Right lobe of liver (tissue), 6 donors: ENCODE measurements at regions not wholly inside any gene's neighbourhood (a gene's known extent, or its start where the extent isn't known, plus 50 kb on each side); places are given as distances from the start of the nearest gene placed in this dataset.
"Not testable (repeated sequence)": the region's sequence is repeated elsewhere in the genome, so short reads cannot be mapped to it uniquely, and the experiment has no call there.

Experiments
- ATAC-seq, 4 donors: fragments of 200-7000 bp; cut with Tn5 transposase; one replicate each; pipeline ENCODE4 v1.9.1; 2020; ENCODE audit warnings: mild to moderate bottlenecking in 4 of 4, moderate library complexity in 4 of 4
- DNase-seq, 3 donors: peaks; one replicate each; pipeline ENCODE4 v3.0.0-alpha.2; 2020
- H3K27ac ChIP-seq, 3 donors: fragments of 200-600 bp; one replicate each; pipeline ENCODE4 v1.8.0; 2022
- H3K27me3 ChIP-seq, 2 donors: fragments of 200-600 bp; one replicate each; pipeline ENCODE4 v1.8.0; 2022
- H3K36me3 ChIP-seq, 4 donors: fragments of 200-600 bp; sonication (generic) in 1 of 4; one replicate each; pipeline versions ENCODE4 v1.5.1 to v1.8.0; 2017 to 2022; ENCODE audit warnings: control low read depth in 1 of 4
- H3K4me1 ChIP-seq, 4 donors: fragments of 200-600 bp; sonication (generic) in 1 of 4; one replicate each; pipeline versions ENCODE4 v1.5.1 to v1.8.0; 2017 to 2022; ENCODE audit warnings: control low read depth in 1 of 4
- H3K4me3 ChIP-seq, 3 donors: fragments of 200-600 bp; one replicate each; pipeline ENCODE4 v1.8.0; 2022
- H3K9me3 ChIP-seq, 4 donors: fragments of 200-600 bp; sonication (generic) in 1 of 4; one replicate each; pipeline versions ENCODE4 v1.5.1 to v1.8.0; 2017 to 2022; ENCODE audit warnings: control low read depth in 1 of 4
- POLR2A ChIP-seq: fragments of 450-650 bp; IDR thresholded peaks from one replicate; pipeline ENCODE4 v1.6.1; 2017; ENCODE audit warnings: antibody characterized with exemption, mild to moderate bottlenecking
- WGBS: methylation state at CpG from one replicate; pipeline ENCODE4 v1.1.6; 2018; ENCODE audit warnings: low coverage, low lambda C conversion rate; ENCODE audit not compliant: insufficient coverage; ENCODE audit errors: missing lambda C conversion rate; 5-methylcytosine and 5-hydroxymethylcytosine counted together
- intact Hi-C, 2 donors: fragments of 100-400 bp; cut with DNase I; formaldehyde crosslinking; loops; one replicate each; pipeline versions ENCODE4 v1.11.2 to v1.14.1; 2022
- TF ChIP-seq, protein P1 (sequence below), 4 donors: fragments of 200-600 bp in 3 of 4; fragments of 450-650 bp in 1 of 4; IDR thresholded peaks; one replicate each; pipeline versions ENCODE4 v1.5.1 to v1.8.0; 2016 to 2022; ENCODE audit warnings: antibody characterized with exemption in 4 of 4, mild to moderate bottlenecking in 2 of 4
- donor health status: DM: no; HTN: yes; CAD: no.
- donor health status: DM: no; HTN: no; CAD: no.
- donor health status: DM: no; HTN: no; CAD: no.
- donor health status: DM: no; HTN: yes; CAD: no.
- donor health status: DM: no; HTN: yes; CAD: no.

DNA sequence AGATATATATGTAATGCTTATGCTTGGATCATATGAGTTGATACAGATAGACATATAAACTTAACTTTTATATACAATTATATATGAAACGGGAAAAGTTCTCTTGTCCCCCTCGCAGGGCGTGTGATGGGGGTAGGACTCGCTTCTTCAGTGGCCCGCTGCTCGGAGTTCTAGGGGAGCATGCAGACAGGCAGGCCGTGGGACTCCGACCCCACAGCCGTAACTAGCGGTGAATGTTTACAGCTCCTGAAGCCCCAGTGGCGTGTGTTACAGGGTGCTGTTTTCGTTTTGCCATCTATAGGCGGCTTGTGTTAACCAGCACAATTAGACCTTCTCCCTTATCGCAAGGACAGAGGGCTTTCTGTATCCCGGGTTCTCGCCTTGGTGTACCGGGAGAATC lies 1899.8 kb downstream of the PCDH9 start:
- ATAC-seq (no peak), DNase-seq (peak in 1 of 3 donors; percentile 30)
- TF ChIP-seq, protein P1, sequence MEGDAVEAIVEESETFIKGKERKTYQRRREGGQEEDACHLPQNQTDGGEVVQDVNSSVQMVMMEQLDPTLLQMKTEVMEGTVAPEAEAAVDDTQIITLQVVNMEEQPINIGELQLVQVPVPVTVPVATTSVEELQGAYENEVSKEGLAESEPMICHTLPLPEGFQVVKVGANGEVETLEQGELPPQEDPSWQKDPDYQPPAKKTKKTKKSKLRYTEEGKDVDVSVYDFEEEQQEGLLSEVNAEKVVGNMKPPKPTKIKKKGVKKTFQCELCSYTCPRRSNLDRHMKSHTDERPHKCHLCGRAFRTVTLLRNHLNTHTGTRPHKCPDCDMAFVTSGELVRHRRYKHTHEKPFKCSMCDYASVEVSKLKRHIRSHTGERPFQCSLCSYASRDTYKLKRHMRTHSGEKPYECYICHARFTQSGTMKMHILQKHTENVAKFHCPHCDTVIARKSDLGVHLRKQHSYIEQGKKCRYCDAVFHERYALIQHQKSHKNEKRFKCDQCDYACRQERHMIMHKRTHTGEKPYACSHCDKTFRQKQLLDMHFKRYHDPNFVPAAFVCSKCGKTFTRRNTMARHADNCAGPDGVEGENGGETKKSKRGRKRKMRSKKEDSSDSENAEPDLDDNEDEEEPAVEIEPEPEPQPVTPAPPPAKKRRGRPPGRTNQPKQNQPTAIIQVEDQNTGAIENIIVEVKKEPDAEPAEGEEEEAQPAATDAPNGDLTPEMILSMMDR (IDR thresholded peaks at IDR 0.05) = no peak
- TF ChIP-seq POLR2A = no peak
- Histone ChIP-seq H3K36me3 (no peaks in the 10 kb centered on the region), H3K4me1 (no peaks in the 10 kb centered on the region), H3K4me3 (no peak overlapping the region), H3K9me3 (no peaks in the 10 kb centered on the region), H3K27ac (no peak overlapping the region), H3K27me3 (no peaks in the 10 kb centered on the region)
- WGBS = 57% methylated on average over 1 of the region's 17 CpGs
- intact Hi-C loops = no loop called here

GRCh38 chr13:65323192-65323591 lies 1906.9 kb downstream of the PCDH9 start:
- H3K4me3 ChIP-seq, H3K4me1 ChIP-seq, ATAC-seq, H3K27me3 ChIP-seq, H3K27ac ChIP-seq, H3K9me3 ChIP-seq, intact Hi-C loops, DNase-seq, H3K36me3 ChIP-seq: not testable (repeated sequence)
- WGBS = 81% methylated on average over 6 of the region's 15 CpGs

DNA sequence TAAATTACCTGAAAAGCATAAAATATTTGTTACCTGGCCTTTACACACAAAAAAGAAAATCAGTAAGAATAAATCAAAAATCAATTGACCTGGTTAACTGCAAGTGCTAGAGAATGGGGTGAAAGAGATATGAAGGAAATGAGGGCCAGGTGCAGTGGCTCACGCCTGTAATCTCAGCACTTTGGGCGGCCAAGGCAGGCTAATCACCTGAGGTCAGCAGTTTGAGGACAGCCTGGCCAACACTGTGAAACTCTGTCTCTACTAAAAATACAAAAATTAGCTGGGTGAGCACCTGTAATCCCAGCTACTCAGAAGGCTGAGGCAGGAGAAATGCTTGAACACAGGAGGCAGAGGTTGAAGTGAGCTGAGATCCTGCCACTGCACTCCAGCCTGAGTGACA lies 1908.7 kb downstream of the PCDH9 start:
- not testable (repeated sequence) for H3K4me1 ChIP-seq

GRCh38 chr13:65314008-65314407 lies 1916.1 kb downstream of the PCDH9 start:
- no peak for ATAC-seq
- Histone ChIP-seq H3K4me1 (no peaks in the 10 kb centered on the region), H3K27me3 (no peaks in the 10 kb centered on the region), H3K27ac (no peak overlapping the region), H3K4me3 (no peak overlapping the region), H3K36me3 (no peaks in the 10 kb centered on the region), H3K9me3 (no peaks in the 10 kb centered on the region)
- WGBS = no CpG with 5 or more reads among the region's 4 CpGs
- intact Hi-C loops = no loop called here
- no peak for DNase-seq
- TF ChIP-seq, protein P1 (IDR thresholded peaks at IDR 0.05) = no peak
- no peak for TF ChIP-seq POLR2A

More for the DNA sequence above, 1908.7 kb downstream of the PCDH9 start:
- ATAC-seq, H3K4me3 ChIP-seq, intact Hi-C loops, H3K27ac ChIP-seq, H3K9me3 ChIP-seq, H3K36me3 ChIP-seq, DNase-seq, H3K27me3 ChIP-seq: not testable (repeated sequence)
- 65% methylated on average over 2 of the region's 2 CpGs for WGBS

DNA sequence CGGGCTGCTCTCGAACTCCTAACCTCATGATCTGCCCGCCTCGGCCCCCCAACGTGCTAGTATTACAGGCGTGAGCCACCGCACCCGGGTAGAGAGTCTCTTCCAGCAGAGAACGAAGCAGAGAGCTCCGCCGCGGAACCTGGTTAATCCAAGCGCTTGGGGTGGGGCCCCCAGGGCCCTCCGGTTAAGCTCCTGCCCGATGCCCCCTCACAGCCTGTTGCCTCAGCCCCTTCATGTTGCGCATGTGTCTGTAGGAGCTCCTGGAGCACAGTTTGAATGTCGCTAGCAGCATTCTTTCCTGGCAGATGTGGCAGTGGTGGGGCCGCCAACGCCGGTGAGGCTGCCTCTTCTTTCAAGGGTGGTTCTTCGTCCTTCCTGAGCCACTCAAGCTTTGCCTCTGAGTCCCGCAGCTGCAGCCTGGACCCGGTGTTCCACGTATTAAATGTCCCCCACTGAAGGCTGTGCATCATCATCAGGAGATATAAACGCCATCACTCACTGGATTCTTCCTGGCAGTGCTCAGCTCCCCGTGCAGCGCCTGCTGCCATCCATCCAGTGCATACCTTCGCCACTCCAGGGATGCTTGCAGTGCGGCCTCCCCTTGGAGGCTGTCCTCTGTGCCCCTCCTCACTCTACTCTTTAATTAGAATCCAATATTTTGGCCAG lies 1919.3 kb downstream of the PCDH9 start:
- TF ChIP-seq POLR2A = no peak
- TF ChIP-seq, protein P1 (IDR thresholded peaks at IDR 0.05) = no peak
- Histone ChIP-seq H3K27ac (no peak overlapping the region), H3K9me3 (no peaks in the 10 kb centered on the region), H3K36me3 (no peaks in the 10 kb centered on the region), H3K4me1 (no peaks in the 10 kb centered on the region), H3K4me3 (no peak overlapping the region), H3K27me3 (no peaks in the 10 kb centered on the region)
- 73% methylated on average over 23 of the region's 29 CpGs for WGBS
- ATAC-seq = no peak
- intact Hi-C loops = no loop called here
- DNase-seq = no peak
